ENCODE measurements at regions not wholly inside any gene's neighbourhood (a gene's known extent, or its start where the extent isn't known, plus 50 kb on each side); places are given as distances from the start of the nearest gene placed in this dataset.

- no peaks in the 10 kb centered on the region for H3K79me1 ChIP-seq (ENCODE audit: low read depth in 1 of 2, low read length in 2 of 2)
- no peaks in the 10 kb centered on the region for H3K4me1 ChIP-seq (ENCODE audit: control insufficient read depth, insufficient read depth, low read length)
- dilution Hi-C loops (cut with HindIII; ENCODE audit: low sequenced_read_pairs, unreplicated experiment) (no loop called here), intact Hi-C loops (cut with micrococcal nuclease) (no loop called here), in situ Hi-C loops (cut with MboI; ENCODE audit: low sequenced_read_pairs) (no loop called here)
- H2AK5ac ChIP-seq (ENCODE audit: low read depth, low read length) = no peak overlapping the region
- H4K8ac ChIP-seq (ENCODE audit: low read depth in 2 of 2, low read length in 2 of 2) = no peak overlapping the region
- DNase-seq = no peak
- no peaks in the 10 kb centered on the region for H3K9me1 ChIP-seq (ENCODE audit: insufficient read depth, low read length)
- H2AK9ac ChIP-seq (replicated peaks; ENCODE audit: low read depth, low read length, poor library complexity) = no peak overlapping the region
- H3K27ac ChIP-seq (ENCODE audit: insufficient read depth, low read length) = no peak overlapping the region
- no peak overlapping the region for H2BK120ac ChIP-seq (ENCODE audit: low read depth, low read length)
- no peak overlapping the region for H3K4me3 ChIP-seq (ENCODE audit: insufficient read depth, low read depth, low read length)
- H2BK5ac ChIP-seq (ENCODE audit: low read depth, low read length, poor library complexity, severe bottlenecking) = no peak overlapping the region
- no peak for ATAC-seq (ENCODE audit: low read depth)
- no peak overlapping the region for H2AFZ ChIP-seq (replicated peaks; ENCODE audit: low read length, poor library complexity)
- H3K18ac ChIP-seq (ENCODE audit: low read depth, low read length) = no peak overlapping the region
- H3K36me3 ChIP-seq (ENCODE audit: control insufficient read depth, insufficient read depth, low read length) = no peaks in the 10 kb centered on the region
- H3K4ac ChIP-seq (ENCODE audit: low read depth, low read length) = no peak overlapping the region
- no peak overlapping the region for H3K4me2 ChIP-seq (ENCODE audit: low read depth, low read length)
- H2BK20ac ChIP-seq (ENCODE audit: low read depth, low read length) = no peak overlapping the region
- H4K5ac ChIP-seq (ENCODE audit: low read depth, low read length) = no peak overlapping the region
- BruUV-seq (replicated peaks) = no TSS peak
- no peaks in the 10 kb centered on the region for H3K27me3 ChIP-seq (ENCODE audit: control insufficient read depth, insufficient read depth, low read length)
- no peaks in the 10 kb centered on the region for H4K20me1 ChIP-seq (ENCODE audit: insufficient read depth, low read length)
- no CpG with 5 or more reads among the region's 1 CpG for WGBS, 2 experiments (ENCODE audit: extremely low coverage in 2 of 2, insufficient read length in 1 of 2)
- no peak overlapping the region for H3K9ac ChIP-seq (ENCODE audit: low read depth, low read length)
- H4K91ac ChIP-seq (ENCODE audit: insufficient read depth, low read depth, low read length) = no peak overlapping the region
- no peak overlapping the region for H3K14ac ChIP-seq (replicated peaks; ENCODE audit: low read depth, low read length)
- TF ChIP-seq MAZ (IDR thresholded peaks at IDR 0.05; ENCODE audit: borderline replicate concordance, low read depth, low read length) (no peak), CTCF (conservative IDR thresholded peaks at IDR 0.05; ENCODE audit: low read depth, low read length) (no peak), CEBPB (IDR thresholded peaks at IDR 0.05; ENCODE audit: low read depth, low read length) (no peak), RCOR1 (IDR thresholded peaks at IDR 0.05; ENCODE audit: insufficient replicate concordance, low read length) (no peak), BHLHE40 (IDR thresholded peaks at IDR 0.05; ENCODE audit: low read depth, low read length) (no peak), NFE2L2 (IDR thresholded peaks at IDR 0.05; ENCODE audit: low read depth, low read length) (no peak), ELK1 (IDR thresholded peaks at IDR 0.05; ENCODE audit: borderline replicate concordance, low read depth, low read length) (no peak), POLR2A (IDR thresholded peaks at IDR 0.05; ENCODE audit: low read depth, low read length) (no peak), RFX5 (IDR thresholded peaks at IDR 0.05; ENCODE audit: low read depth, low read length) (no peak)
- no peak overlapping the region for H2BK15ac ChIP-seq (ENCODE audit: low read depth, low read length)
- H3K9me3 ChIP-seq (ENCODE audit: control insufficient read depth, insufficient read depth, low read length) = no peaks in the 10 kb centered on the region
- H3K56ac ChIP-seq (ENCODE audit: extremely low read depth, insufficient read depth, low read length) = no peak overlapping the region
- CTCF ChIA-PET = no interaction called here
- no peak overlapping the region for H3K23ac ChIP-seq (ENCODE audit: low read depth, low read length)
- POLR2A ChIA-PET (ENCODE audit: unreplicated experiment) = no interaction called here
Measured at GRCh38 chr9:29063031-29063430, 1489.8 kb upstream of the C9orf72 start.
